HEK293 (cell line): ENCODE measurements at regions not wholly inside any gene's neighbourhood (a gene's known extent, or its start where the extent isn't known, plus 50 kb on each side); places are given as distances from the start of the nearest gene placed in this dataset.

ENCODE experiments used
- SCRT2 ChIP-seq: fragments of 450-650 bp; formaldehyde crosslinking; IDR thresholded peaks from 2 replicates; pipeline ENCODE4 v1.5.1; 2016; ENCODE audit warnings: missing biosample characterization, missing genetic modification characterization
- ZFP37 ChIP-seq: fragments of 450-650 bp; formaldehyde crosslinking; IDR thresholded peaks from 2 replicates; pipeline ENCODE4 v1.5.1; 2016; ENCODE audit warnings: missing biosample characterization, missing genetic modification characterization
- ZNF121 ChIP-seq: fragments of 450-650 bp; formaldehyde crosslinking; IDR thresholded peaks from 2 replicates; pipeline ENCODE4 v1.5.1; 2016; ENCODE audit warnings: missing biosample characterization, missing genetic modification characterization
- ZNF549 ChIP-seq: fragments of 450-650 bp; IDR thresholded peaks from 2 replicates; pipeline ENCODE4 v1.5.1; 2018; ENCODE audit warnings: missing biosample characterization, missing genetic modification characterization, mild to moderate bottlenecking, inconsistent platforms, moderate library complexity
- ZNF571 ChIP-seq: fragments of 450-650 bp; formaldehyde crosslinking; IDR thresholded peaks from 2 replicates; pipeline ENCODE4 v1.5.0; 2017; ENCODE audit warnings: missing biosample characterization, missing genetic modification characterization
- ZNF623 ChIP-seq: fragments of 450-650 bp; formaldehyde crosslinking; IDR thresholded peaks from 2 replicates; pipeline ENCODE4 v1.5.1; 2016; ENCODE audit warnings: missing biosample characterization, missing genetic modification characterization
- TF ChIP-seq, protein P1 (sequence below): fragments of 450-650 bp; formaldehyde crosslinking; IDR thresholded peaks from 2 replicates; pipeline ENCODE4 v1.5.1; 2016; ENCODE audit warnings: missing biosample characterization, missing genetic modification characterization
- TF ChIP-seq, protein P2 (sequence below): fragments of 450-650 bp; formaldehyde crosslinking; IDR thresholded peaks from 2 replicates; pipeline ENCODE4 v1.5.1; 2016; ENCODE audit warnings: missing biosample characterization, missing genetic modification characterization

DNA sequence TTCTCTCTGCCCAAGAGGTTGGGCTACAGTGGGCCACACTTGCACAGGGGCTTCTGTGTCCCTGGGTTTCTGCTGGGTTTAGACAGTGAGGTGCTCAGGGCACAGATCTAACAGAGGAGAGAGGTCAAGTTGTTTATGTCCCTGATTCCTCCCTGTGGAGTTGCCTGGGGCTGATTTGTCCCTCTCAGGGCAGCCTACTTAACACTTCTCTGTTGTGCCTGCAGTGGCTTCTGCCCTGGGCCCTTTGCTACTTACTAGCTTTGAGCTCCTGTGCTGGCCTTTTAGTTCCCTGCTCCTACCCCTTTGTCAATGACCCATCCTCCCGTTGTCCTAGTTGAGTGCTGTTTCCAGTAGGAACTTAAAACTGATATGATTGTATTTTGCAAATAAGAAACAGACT lies 114.0 kb upstream of the RGMA start:
- TF ChIP-seq ZNF571 (tag by site-specific recombination): no peak
- TF ChIP-seq ZNF623 (tag by site-specific recombination): no peak
- TF ChIP-seq ZNF121: no peak
- TF ChIP-seq ZFP37 (tag by site-specific recombination): no peak
- TF ChIP-seq, protein P1, sequence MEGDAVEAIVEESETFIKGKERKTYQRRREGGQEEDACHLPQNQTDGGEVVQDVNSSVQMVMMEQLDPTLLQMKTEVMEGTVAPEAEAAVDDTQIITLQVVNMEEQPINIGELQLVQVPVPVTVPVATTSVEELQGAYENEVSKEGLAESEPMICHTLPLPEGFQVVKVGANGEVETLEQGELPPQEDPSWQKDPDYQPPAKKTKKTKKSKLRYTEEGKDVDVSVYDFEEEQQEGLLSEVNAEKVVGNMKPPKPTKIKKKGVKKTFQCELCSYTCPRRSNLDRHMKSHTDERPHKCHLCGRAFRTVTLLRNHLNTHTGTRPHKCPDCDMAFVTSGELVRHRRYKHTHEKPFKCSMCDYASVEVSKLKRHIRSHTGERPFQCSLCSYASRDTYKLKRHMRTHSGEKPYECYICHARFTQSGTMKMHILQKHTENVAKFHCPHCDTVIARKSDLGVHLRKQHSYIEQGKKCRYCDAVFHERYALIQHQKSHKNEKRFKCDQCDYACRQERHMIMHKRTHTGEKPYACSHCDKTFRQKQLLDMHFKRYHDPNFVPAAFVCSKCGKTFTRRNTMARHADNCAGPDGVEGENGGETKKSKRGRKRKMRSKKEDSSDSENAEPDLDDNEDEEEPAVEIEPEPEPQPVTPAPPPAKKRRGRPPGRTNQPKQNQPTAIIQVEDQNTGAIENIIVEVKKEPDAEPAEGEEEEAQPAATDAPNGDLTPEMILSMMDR (tag by site-specific recombination): no peak
- no peak for TF ChIP-seq SCRT2 (tag by site-specific recombination)
- no peak for TF ChIP-seq ZNF549 (tag by site-specific recombination)
- TF ChIP-seq, protein P2, sequence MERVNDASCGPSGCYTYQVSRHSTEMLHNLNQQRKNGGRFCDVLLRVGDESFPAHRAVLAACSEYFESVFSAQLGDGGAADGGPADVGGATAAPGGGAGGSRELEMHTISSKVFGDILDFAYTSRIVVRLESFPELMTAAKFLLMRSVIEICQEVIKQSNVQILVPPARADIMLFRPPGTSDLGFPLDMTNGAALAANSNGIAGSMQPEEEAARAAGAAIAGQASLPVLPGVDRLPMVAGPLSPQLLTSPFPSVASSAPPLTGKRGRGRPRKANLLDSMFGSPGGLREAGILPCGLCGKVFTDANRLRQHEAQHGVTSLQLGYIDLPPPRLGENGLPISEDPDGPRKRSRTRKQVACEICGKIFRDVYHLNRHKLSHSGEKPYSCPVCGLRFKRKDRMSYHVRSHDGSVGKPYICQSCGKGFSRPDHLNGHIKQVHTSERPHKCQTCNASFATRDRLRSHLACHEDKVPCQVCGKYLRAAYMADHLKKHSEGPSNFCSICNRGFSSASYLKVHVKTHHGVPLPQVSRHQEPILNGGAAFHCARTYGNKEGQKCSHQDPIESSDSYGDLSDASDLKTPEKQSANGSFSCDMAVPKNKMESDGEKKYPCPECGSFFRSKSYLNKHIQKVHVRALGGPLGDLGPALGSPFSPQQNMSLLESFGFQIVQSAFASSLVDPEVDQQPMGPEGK: no peak
